OCI-LY3 (cell line): ENCODE measurements at regions not wholly inside any gene's neighbourhood (a gene's known extent, or its start where the extent isn't known, plus 50 kb on each side); places are given as distances from the start of the nearest gene placed in this dataset.

Experiments
- H2AFZ ChIP-seq: fragments of 200-600, 300-600 bp; shearing (Covaris generic); 2 replicates; pipeline ENCODE4 v1.6.0; 2014; ENCODE audit warnings: antibody characterized with exemption, low read depth, low read length
- H3K27ac ChIP-seq: fragments of 200-600, 300-600 bp; sonication (generic); 2 replicates; pipeline ENCODE4 v1.5.1; 2014; ENCODE audit warnings: mild to moderate bottlenecking, low read length, moderate library complexity, mixed read lengths
- H3K27me3 ChIP-seq: fragments of 200-600, 300-600 bp; sonication (generic); 2 replicates; pipeline ENCODE4 v1.6.1; 2014; ENCODE audit warnings: low read depth, low read length, mixed read lengths
- H3K36me3 ChIP-seq: fragments of 200-600, 300-600 bp; sonication (generic); replicated peaks from 2 replicates; pipeline ENCODE3; 2014; ENCODE audit warnings: low read depth, low read length, mixed read lengths
- H3K4me1 ChIP-seq: fragments of 300-600, 200-600 bp; sonication (generic); 2 replicates; pipeline ENCODE4 v1.6.1; 2014; ENCODE audit warnings: low read length, mixed read lengths
- H3K4me2 ChIP-seq: fragments of 200-600, 300-600 bp; sonication (generic); 2 replicates; pipeline ENCODE4 v1.6.1; 2014; ENCODE audit warnings: low read length, mixed read lengths
- H3K4me3 ChIP-seq: fragments of 300-600, 200-600 bp; sonication (generic); 2 replicates; pipeline ENCODE4 v1.5.1; 2014; ENCODE audit warnings: antibody characterized with exemption, mild to moderate bottlenecking, low read length, moderate library complexity
- H3K79me2 ChIP-seq: fragments of 300-600, 200-600 bp; shearing (Covaris generic); 2 replicates; pipeline ENCODE4 v1.6.1; 2014; ENCODE audit warnings: mild to moderate bottlenecking, low read length, mixed read lengths
- H3K9ac ChIP-seq: fragments of 300-600, 200-600 bp; shearing (Covaris generic); 2 replicates; pipeline ENCODE4 v1.6.0; 2014; ENCODE audit warnings: mild to moderate bottlenecking, low read length, moderate library complexity
- H3K9me3 ChIP-seq: fragments of 200-600, 300-600 bp; shearing (Covaris generic); 2 replicates; pipeline ENCODE4 v1.6.1; 2014; ENCODE audit warnings: low read length, mixed read lengths; ENCODE audit not compliant: insufficient read depth
- H4K20me1 ChIP-seq: fragments of 200-600, 300-600 bp; sonication (generic); 2 replicates; pipeline ENCODE4 v1.6.1; 2016; ENCODE audit warnings: low read length, mixed read lengths; ENCODE audit not compliant: insufficient read depth
- EZH2phosphoT487 ChIP-seq: fragments of 200-600 bp; shearing (Covaris generic); IDR thresholded peaks from 2 replicates; pipeline ENCODE4 v1.6.1; 2018; ENCODE audit warnings: antibody characterized with exemption, mixed run types, low read depth
- TF ChIP-seq, protein P1 (sequence below): fragments of 200-600, 300-600 bp; sonication (generic); IDR thresholded peaks from 2 replicates; pipeline ENCODE4 v1.5.1; 2014; ENCODE audit warnings: antibody characterized with exemption, low read length, low read depth

DNA sequence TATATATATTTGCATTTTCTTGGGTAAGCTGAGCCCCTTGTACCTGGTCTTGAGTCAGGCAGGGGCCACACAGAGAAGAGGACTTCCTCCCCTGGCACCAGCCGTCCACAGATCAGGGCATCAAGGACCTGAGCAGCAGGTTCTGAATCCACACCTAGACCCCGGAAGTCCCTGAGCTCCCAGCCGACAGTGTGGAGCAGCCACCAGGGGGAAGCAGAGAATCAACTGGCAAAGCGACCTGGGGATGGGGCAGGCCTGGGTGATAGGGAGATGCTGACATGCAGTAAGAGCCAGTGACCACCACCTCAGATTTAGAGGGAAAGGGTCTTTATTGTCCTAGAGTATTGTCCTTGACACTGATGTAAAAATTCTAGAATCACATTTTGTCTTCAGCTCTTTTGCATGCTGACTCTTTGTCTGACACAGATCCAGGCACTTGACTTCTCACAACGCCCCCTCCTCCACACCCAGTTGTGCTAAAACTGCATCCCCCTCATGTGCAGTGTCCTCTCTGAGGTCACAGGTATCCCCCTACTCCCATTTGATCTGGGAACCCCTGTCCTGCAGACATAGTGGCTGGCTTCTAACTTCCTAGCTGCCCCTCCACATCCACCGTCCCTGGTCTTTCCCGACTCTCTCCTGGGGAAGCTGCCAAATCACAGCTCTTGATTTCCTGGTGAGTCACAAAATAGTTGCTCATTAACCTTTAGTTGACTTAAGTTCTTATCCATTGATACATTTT, 109.3 kb downstream of the GGTLC2 start:
- no peaks in the 10 kb centered on the region for H3K36me3 ChIP-seq
- H3K9me3 ChIP-seq, result no peaks in the 10 kb centered on the region
- no peak overlapping the region for H3K27ac ChIP-seq
- no peaks in the 10 kb centered on the region for H3K79me2 ChIP-seq
- no peak overlapping the region for H3K9ac ChIP-seq
- no peaks in the 10 kb centered on the region for H4K20me1 ChIP-seq
- no peak overlapping the region for H3K4me2 ChIP-seq
- H3K27me3 ChIP-seq, result no peaks in the 10 kb centered on the region
- H3K4me3 ChIP-seq, result no peak overlapping the region
- TF ChIP-seq EZH2phosphoT487, result no peak
- TF ChIP-seq, protein P1, sequence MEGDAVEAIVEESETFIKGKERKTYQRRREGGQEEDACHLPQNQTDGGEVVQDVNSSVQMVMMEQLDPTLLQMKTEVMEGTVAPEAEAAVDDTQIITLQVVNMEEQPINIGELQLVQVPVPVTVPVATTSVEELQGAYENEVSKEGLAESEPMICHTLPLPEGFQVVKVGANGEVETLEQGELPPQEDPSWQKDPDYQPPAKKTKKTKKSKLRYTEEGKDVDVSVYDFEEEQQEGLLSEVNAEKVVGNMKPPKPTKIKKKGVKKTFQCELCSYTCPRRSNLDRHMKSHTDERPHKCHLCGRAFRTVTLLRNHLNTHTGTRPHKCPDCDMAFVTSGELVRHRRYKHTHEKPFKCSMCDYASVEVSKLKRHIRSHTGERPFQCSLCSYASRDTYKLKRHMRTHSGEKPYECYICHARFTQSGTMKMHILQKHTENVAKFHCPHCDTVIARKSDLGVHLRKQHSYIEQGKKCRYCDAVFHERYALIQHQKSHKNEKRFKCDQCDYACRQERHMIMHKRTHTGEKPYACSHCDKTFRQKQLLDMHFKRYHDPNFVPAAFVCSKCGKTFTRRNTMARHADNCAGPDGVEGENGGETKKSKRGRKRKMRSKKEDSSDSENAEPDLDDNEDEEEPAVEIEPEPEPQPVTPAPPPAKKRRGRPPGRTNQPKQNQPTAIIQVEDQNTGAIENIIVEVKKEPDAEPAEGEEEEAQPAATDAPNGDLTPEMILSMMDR, result no peak
- H2AFZ ChIP-seq, result no peak overlapping the region
- H3K4me1 ChIP-seq, result no peaks in the 10 kb centered on the region

DNA sequence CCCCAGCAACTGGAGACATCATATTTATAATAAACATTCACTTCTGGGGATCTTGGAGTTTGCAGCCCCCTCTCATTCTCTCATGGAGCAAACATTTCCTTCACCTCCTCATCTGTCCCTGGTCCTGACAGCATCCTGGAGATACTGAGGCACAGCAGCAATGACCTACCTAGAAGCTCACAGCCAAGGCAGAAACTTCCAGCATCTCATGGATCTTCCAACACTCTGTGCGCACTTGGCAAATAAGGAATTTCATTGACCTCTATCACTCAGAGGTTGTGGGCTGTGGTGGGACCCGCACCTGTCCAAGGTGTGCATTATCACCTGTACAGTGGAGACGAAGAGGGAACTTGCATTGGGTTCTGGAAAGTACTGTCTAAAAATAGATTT, 109.8 kb downstream of the GGTLC2 start:
- Histone ChIP-seq H3K9me3 (no peaks in the 10 kb centered on the region), H4K20me1 (no peaks in the 10 kb centered on the region), H3K4me2 (no peak overlapping the region), H3K9ac (no peak overlapping the region), H3K79me2 (no peaks in the 10 kb centered on the region), H3K4me3 (no peak overlapping the region), H3K27me3 (no peaks in the 10 kb centered on the region), H3K4me1 (no peaks in the 10 kb centered on the region), H2AFZ (no peak overlapping the region), H3K27ac (no peak overlapping the region), H3K36me3 (no peaks in the 10 kb centered on the region)
- TF ChIP-seq, protein P1, result no peak
- TF ChIP-seq EZH2phosphoT487, result no peak

DNA sequence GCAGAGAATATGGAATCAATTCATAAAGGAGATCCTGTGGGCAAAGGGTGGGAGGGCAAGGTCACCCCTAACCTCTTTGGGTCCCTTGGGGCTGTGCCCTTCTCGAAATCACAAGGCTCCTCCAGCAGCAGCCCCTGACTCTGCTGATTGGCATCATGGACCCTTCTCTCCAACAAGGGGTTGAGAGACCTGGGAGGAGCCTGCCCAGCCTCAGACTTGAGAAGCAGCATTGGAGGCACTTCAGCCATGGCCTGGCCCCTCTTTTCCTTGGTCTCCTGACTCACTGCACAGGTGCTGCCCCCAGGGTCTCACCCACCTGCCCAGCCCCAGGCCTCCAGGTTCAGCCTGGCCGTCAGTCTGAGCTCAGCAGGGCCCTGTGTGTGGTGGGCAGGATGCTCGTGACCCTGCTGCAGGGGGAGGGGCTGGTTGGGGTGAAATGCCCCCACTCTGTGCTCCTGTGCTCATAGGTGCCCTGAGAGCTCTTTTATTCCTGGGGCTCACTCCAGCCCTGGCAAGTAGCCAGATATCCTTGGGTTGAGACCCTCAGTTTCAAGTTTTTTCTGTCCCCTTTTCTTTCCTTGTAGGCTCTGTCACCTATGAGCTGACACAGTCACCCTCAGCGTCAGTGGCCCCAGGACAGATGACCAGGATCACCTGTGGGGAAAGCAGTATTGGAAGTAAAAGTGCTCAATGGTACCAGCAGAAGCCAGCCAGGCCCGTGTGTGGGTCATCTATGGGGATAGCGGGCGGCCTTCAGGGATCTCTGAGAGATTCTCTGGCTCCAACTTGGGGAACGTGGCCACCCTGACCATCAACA, 110.8 kb downstream of the GGTLC2 start:
- no peaks in the 10 kb centered on the region for H3K27me3 ChIP-seq
- H3K4me2 ChIP-seq, result no peak overlapping the region
- no peak overlapping the region for H2AFZ ChIP-seq
- no peak overlapping the region for H3K4me3 ChIP-seq
- TF ChIP-seq, protein P1, result no peak
- no peak for TF ChIP-seq EZH2phosphoT487
- no peaks in the 10 kb centered on the region for H3K36me3 ChIP-seq
- H3K27ac ChIP-seq, result no peak overlapping the region
- no peaks in the 10 kb centered on the region for H3K4me1 ChIP-seq
- no peak overlapping the region for H3K9ac ChIP-seq
- no peaks in the 10 kb centered on the region for H3K79me2 ChIP-seq
- no peaks in the 10 kb centered on the region for H3K9me3 ChIP-seq
- no peaks in the 10 kb centered on the region for H4K20me1 ChIP-seq

DNA sequence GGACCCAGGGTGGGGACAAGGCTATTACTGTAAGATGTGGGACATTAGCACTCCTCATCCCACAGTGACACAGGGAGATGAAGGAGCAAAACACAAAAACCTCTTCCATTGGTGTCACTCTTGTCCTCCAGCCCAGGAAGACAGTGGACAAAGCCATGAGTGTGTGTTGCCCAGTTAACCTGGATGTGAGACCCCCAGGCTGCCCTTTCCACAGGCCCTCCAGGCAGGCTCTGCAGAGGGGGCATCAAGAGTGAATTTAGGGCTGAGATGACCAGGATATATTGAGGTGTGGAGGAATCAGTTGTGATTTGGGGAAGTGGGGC, 111.3 kb downstream of the GGTLC2 start:
- Histone ChIP-seq H3K36me3 (no peaks in the 10 kb centered on the region), H3K4me2 (no peak overlapping the region), H3K27ac (no peak overlapping the region), H3K79me2 (no peaks in the 10 kb centered on the region), H2AFZ (no peak overlapping the region), H3K27me3 (no peaks in the 10 kb centered on the region), H3K4me1 (no peaks in the 10 kb centered on the region), H3K9me3 (no peaks in the 10 kb centered on the region), H3K4me3 (no peak overlapping the region), H3K9ac (no peak overlapping the region), H4K20me1 (no peaks in the 10 kb centered on the region)
- TF ChIP-seq, protein P1, result no peak
- TF ChIP-seq EZH2phosphoT487, result no peak
